ENCODE measurements at regions not wholly inside any gene's neighbourhood (a gene's known extent, or its start where the extent isn't known, plus 50 kb on each side); places are given as distances from the start of the nearest gene placed in this dataset.

GRCh38 chr6:164660781-164661180, 648.6 kb downstream of the C6orf118 start:
- H3K9me3 ChIP-seq (ENCODE audit: insufficient read depth, low read length), result no peaks in the 10 kb centered on the region
- H2AFZ ChIP-seq (ENCODE audit: low read depth, low read length), result no peak overlapping the region
- no peak overlapping the region for H3K27ac ChIP-seq (ENCODE audit: low read length)
- H3K27me3 ChIP-seq (ENCODE audit: low read depth, low read length), result no peaks in the 10 kb centered on the region
- no peaks in the 10 kb centered on the region for H3K36me3 ChIP-seq (replicated peaks; ENCODE audit: low read depth, low read length)
- no peaks in the 10 kb centered on the region for H3K79me2 ChIP-seq (ENCODE audit: low read length)
- H3K4me3 ChIP-seq (ENCODE audit: low read length), result no peak overlapping the region
- TF ChIP-seq CTCF (IDR thresholded peaks at IDR 0.05; ENCODE audit: low read depth, low read length) (no peak), EZH2phosphoT487 (IDR thresholded peaks at IDR 0.05; ENCODE audit: low read depth) (no peak)
- H3K4me1 ChIP-seq (ENCODE audit: low read length), result no peaks in the 10 kb centered on the region
- no peak overlapping the region for H3K9ac ChIP-seq (ENCODE audit: low read length)
- no peaks in the 10 kb centered on the region for H4K20me1 ChIP-seq (ENCODE audit: insufficient read depth, low read length)
- H3K4me2 ChIP-seq (ENCODE audit: low read length), result no peak overlapping the region

GRCh38 chr6:164640956-164641355, 668.4 kb downstream of the C6orf118 start:
- Histone ChIP-seq H3K4me3 (ENCODE audit: low read length) (no peak overlapping the region), H3K36me3 (replicated peaks; ENCODE audit: low read depth, low read length) (no peaks in the 10 kb centered on the region), H3K9ac (ENCODE audit: low read length) (no peak overlapping the region), H3K4me2 (ENCODE audit: low read length) (no peak overlapping the region), H3K4me1 (ENCODE audit: low read length) (no peaks in the 10 kb centered on the region), H2AFZ (ENCODE audit: low read depth, low read length) (no peak overlapping the region), H3K9me3 (ENCODE audit: insufficient read depth, low read length) (no peaks in the 10 kb centered on the region), H3K27me3 (ENCODE audit: low read depth, low read length) (no peaks in the 10 kb centered on the region), H3K79me2 (ENCODE audit: low read length) (no peaks in the 10 kb centered on the region), H4K20me1 (ENCODE audit: insufficient read depth, low read length) (no peaks in the 10 kb centered on the region), H3K27ac (ENCODE audit: low read length) (no peak overlapping the region)
- TF ChIP-seq EZH2phosphoT487 (IDR thresholded peaks at IDR 0.05; ENCODE audit: low read depth) (no peak), CTCF (IDR thresholded peaks at IDR 0.05; ENCODE audit: low read depth, low read length) (no peak)

GRCh38 chr6:164628302-164628931, 681.0 kb downstream of the C6orf118 start:
- H3K9me3 ChIP-seq (ENCODE audit: insufficient read depth, low read length), result no peaks in the 10 kb centered on the region
- no peak overlapping the region for H3K4me2 ChIP-seq (ENCODE audit: low read length)

More at GRCh38 chr6:164628302-164628931, 681.0 kb downstream of the C6orf118 start:
- Histone ChIP-seq H4K20me1 (ENCODE audit: insufficient read depth, low read length) (no peaks in the 10 kb centered on the region), H3K4me3 (ENCODE audit: low read length) (no peak overlapping the region), H3K36me3 (replicated peaks; ENCODE audit: low read depth, low read length) (no peaks in the 10 kb centered on the region), H3K4me1 (ENCODE audit: low read length) (no peaks in the 10 kb centered on the region), H3K27me3 (ENCODE audit: low read depth, low read length) (no peaks in the 10 kb centered on the region), H2AFZ (ENCODE audit: low read depth, low read length) (no peak overlapping the region), H3K27ac (ENCODE audit: low read length) (no peak overlapping the region), H3K79me2 (ENCODE audit: low read length) (no peaks in the 10 kb centered on the region), H3K9ac (ENCODE audit: low read length) (no peak overlapping the region)
- no peak for TF ChIP-seq CTCF (IDR thresholded peaks at IDR 0.05; ENCODE audit: low read depth, low read length)
- no peak for TF ChIP-seq EZH2phosphoT487 (IDR thresholded peaks at IDR 0.05; ENCODE audit: low read depth)
